LNCaP clone FGC (cell line): ENCODE measurements at regions not wholly inside any gene's neighbourhood (a gene's known extent, or its start where the extent isn't known, plus 50 kb on each side); places are given as distances from the start of the nearest gene placed in this dataset.

Experiments
- DNase-seq: peaks from one replicate; pipeline ENCODE4 v3.0.0-alpha.2; 2011; ENCODE audit warnings: low read depth
- H3K4me3 ChIP-seq: 2 replicates; pipeline ENCODE4 v1.5.1; 2011; ENCODE audit warnings: mild to moderate bottlenecking, low read depth, low read length, control low read depth
- TF ChIP-seq, protein P1 (sequence below): IDR thresholded peaks from 2 replicates; pipeline ENCODE4 v1.5.1; 2012; ENCODE audit warnings: mild to moderate bottlenecking; ENCODE audit not compliant: control insufficient read depth, insufficient read depth; ENCODE audit errors: extremely low read depth

DNA sequence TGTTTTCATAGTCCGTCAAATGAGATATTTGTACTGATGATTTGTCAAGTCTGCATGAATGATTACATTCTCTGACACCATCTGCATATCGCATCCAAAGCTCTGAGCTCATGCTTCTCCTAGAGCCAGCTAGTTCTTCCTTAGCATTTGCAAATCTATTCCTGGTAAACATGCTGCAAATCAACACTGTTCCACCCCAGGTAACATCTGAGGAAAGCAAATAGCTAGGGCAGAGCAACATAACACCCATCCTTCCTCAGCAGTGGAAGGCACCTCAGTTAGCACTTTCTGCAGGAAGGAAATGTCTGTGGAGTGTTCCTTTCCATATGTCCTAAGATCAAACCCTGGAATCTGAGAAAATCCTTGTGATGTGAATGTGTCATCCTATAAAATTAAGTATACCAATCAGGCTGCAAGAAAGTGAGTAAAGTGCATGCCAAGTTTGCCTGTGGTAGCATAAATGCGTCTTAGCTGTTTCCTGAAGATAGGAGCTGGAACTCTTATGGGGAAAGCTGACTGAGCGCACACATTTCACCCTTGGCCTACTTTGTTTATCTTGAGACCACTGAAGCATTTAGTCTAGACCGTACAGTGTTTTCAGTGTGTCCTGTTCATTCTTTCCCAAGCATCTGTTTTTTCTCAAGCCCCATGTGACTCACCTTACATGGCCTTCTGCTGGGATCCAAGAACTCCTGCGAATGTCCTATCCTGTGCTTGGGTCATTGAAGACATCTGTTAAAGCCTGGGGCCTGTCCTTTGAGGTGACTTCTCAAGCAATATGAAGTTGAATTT lies 50.9 kb upstream of the STARD4 start:
- DNase-seq, result no peak
- TF ChIP-seq, protein P1, sequence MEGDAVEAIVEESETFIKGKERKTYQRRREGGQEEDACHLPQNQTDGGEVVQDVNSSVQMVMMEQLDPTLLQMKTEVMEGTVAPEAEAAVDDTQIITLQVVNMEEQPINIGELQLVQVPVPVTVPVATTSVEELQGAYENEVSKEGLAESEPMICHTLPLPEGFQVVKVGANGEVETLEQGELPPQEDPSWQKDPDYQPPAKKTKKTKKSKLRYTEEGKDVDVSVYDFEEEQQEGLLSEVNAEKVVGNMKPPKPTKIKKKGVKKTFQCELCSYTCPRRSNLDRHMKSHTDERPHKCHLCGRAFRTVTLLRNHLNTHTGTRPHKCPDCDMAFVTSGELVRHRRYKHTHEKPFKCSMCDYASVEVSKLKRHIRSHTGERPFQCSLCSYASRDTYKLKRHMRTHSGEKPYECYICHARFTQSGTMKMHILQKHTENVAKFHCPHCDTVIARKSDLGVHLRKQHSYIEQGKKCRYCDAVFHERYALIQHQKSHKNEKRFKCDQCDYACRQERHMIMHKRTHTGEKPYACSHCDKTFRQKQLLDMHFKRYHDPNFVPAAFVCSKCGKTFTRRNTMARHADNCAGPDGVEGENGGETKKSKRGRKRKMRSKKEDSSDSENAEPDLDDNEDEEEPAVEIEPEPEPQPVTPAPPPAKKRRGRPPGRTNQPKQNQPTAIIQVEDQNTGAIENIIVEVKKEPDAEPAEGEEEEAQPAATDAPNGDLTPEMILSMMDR, result no peak
- no peak overlapping the region for H3K4me3 ChIP-seq

DNA sequence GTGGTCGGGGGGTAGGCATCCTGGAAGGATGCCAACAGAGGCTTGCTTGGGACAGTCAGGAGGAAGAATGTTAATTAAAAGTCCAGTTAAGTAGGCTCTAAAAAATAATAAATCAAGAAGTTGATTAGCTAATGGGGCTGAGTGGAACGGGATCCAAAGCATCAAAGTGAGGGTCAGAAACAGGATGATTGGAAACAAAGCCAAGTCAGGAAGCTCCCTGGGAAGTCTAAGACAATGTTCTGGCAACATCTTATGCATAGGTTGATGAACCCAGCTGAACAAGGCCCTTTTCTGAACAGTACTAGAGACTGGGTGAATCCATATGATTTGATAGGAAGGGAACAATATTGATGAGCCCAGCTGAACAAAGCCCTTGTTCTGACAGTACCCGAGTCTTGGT lies 50.2 kb upstream of the STARD4 start:
- no peak overlapping the region for H3K4me3 ChIP-seq
- no peak for DNase-seq
- TF ChIP-seq, protein P1, result no peak
